GM18517 (cell line): ENCODE measurements at regions not wholly inside any gene's neighbourhood (a gene's known extent, or its start where the extent isn't known, plus 50 kb on each side); places are given as distances from the start of the nearest gene placed in this dataset.
"Not testable (repeated sequence)": the region's sequence is repeated elsewhere in the genome, so short reads cannot be mapped to it uniquely, and the experiment has no call there.

ENCODE experiments used
- ATAC-seq: cut with Tn5 transposase; IDR thresholded peaks from one replicate; pipeline ENCODE4 v1.9.1; 2021; ENCODE audit warnings: mild to moderate bottlenecking, moderate library complexity; ENCODE audit not compliant: unreplicated experiment

DNA sequence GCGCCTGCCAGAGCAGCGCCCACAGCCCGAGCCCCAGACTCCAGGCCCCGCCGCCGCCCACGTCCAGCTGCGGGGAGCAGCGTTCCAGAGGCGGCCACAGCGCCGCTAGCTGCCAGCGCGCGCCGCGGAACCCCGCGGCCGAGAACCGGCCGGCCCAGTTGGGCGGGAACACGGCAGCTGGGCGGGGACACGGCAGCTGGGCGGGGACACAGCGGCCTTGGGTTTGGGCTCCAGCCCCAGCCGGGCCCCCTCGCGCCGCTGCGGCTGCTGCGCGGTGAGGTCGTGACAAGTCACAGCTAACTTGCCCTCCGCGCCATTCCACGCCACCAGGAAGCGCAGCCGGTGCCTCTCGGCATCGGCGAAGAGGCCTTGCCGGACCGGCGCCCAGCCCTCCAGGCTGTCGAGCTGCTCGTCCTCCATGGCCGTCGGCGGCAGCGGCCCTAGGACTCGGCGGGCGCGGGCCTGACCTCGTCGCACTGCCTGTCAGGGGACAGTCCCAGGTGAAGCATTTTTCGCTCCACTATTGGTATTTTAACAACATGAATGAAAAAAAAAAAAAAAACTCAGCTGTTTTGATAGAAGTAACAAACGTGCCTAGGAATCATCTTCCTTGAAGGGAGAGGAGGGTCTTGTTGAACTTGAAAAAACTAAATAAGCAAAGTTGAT is 56.6 kb upstream of the GOLGA8N start:
- peak; percentile 61 for ATAC-seq

DNA sequence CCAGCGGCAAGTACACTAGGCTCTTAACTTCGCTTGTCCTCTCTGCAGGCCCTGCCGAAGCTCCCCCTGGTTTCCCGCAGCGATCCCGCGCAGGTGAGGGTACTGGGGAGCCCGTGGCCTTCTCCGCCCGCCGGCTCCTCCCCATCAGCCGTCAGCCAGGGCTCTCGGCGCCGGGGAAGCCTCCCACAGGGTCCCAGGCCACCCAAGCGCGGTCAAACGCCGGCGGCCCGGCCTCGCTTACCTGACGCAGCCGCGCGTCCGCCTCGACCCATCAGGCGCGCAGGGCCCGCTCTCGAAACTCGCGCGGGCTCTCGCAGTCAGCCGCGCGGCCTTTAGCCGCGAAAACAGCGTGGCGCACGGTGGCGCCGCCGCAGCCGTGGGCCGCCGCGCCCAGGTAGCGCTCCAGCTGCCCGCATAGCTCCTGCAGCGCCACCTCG is 57.2 kb upstream of the GOLGA8N start:
- peak; percentile 35 for ATAC-seq

DNA sequence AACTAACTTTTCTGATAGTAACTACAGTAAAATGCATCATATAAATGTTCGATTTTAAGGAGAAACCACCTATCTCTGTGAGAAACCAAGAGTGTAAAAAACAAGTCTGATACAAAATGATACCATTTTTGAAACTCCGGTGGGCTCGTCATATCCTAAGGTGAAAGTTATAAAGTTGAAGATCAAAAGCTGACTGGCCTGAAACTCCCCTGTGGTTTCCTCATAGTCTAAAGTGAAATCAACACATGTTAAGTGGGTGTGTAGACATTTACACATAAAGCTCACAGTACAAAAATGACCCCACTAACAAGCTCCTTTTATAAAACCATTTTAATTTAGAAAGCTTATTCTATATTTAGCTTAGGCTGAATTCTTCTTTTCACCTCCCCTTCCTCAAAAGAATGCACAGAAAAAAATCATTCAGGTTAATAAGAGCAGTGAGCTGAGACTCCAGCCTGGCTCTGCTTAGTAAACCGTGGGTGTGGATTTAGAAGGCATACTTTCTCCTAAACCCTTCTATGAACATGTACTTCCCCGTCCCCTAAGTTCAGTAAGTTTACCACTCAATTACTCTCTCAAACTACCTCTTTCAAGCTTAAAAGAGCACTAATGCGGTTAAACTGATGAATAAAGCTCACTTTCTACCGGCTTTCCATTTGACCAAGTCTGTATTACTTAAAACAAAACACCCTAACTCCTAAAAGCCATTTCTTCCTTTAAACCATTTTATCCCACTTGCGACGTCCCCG is 57.9 kb upstream of the GOLGA8N start:
- ATAC-seq: peak; percentile 46

DNA sequence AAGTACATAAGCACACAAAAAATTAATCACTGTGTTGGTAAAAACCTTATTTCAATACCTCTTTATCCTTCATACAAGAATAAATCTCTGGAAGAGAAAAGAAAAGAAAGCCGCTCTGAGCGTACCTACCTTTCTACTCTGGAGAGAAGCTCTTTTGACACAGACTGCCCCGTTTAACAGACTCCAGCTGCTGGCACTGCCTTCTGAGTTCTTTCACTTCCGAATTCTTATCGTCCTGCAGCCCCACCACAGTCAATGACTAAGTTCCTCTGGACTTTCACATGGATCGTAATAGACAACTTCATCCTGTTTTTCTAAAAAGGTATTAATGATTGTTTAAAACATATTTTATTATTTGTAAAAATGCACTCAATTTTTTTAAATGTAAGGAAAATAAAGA is 67.5 kb upstream of the GOLGA8O start:
- not testable (repeated sequence) for ATAC-seq

DNA sequence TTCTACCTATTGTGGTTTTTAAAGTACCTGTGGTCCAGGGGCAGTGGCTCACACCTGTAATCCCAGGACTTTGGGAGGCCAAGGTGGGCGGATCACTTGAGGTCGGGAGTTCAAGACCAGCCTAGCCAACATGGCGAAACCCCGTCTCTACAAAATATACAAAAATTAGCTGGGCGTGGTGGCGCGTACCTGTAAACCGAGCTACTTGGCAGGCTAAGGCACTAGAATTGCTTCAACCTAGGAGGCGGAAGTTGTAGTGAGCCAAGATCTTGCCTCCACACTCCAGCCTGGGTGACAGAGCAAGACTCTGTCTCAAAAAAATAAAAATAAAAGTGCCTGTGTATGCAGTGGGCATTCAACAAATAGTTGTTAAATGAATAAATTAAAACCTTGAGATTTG is 67.0 kb upstream of the GOLGA8O start:
- not testable (repeated sequence) for ATAC-seq

DNA sequence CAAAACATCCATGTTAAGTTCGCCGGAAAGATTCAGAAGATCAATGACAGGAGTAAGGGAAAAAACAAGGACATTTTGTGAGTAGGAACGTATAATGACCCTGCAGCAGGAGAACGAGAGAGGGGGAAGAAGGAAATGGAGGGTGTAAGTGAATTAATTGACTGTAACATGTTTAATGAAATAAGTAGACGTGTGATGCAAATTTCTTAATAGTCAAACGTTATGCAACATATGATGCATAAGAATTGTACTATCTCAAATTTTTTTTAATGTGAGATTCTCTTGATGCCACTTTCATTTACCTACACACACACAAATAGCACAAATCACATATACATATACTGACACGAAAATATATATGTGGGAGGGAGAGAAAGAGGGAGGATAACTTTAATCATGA is 63.5 kb upstream of the GOLGA8O start:
- ATAC-seq: not testable (repeated sequence)

DNA sequence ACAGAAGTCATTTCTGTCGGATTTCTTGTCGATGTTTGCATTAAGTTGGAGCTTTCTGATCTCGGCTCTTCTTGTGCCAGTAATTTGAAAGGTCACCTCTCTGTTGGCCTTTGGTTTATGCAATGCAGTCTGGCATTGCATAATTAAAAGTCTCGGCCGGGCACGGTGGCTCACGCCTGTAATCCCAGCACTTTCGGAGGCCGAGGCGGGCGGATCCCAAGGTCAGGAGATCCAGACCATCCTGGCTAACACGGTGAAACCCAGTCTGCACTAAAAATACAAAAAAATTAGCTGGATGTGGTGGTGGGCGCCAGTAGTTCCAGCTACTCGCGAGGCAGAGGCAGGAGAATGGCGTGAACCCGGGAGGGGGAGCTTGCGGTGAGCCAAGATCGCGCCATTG is 62.6 kb upstream of the GOLGA8O start:
- ATAC-seq: not testable (repeated sequence)

DNA sequence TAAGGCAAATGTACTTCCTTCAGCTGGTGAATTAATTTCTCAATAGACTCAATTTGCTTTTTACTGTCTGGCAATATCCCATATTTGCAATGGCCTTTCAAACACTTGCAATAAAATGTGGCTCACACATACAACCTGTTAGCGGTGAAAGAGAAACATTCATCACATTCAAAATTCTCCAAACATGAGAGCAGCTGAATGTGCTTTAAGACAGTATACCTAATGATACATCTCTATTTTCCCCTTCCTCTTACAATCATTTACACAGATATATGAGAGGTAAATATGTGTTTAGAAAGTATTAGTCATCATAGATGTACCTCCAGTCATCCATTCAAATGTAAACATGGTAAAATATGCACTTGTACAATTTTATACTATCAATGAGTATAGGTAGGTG is 61.5 kb upstream of the GOLGA8O start:
- not testable (repeated sequence) for ATAC-seq

DNA sequence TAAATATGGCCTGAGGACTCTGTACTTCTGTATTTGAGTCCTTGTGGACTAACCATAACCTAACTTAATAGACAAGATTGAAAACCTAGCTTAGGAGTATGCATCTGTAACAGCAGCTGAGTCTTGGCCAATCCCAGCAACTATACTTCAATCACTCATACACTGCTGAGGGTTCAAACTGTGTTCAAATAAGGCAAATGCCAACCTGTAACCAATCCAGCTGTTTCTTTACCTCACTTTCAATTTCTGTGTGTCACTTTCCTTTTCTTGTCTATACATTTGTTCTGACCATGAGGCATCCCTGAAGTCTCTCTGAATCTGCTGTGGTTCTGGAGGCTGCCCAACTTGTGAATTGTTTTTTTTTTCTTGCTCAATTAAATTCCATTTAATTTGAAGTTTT is 57.9 kb upstream of the GOLGA8O start:
- ATAC-seq: not testable (repeated sequence)

DNA sequence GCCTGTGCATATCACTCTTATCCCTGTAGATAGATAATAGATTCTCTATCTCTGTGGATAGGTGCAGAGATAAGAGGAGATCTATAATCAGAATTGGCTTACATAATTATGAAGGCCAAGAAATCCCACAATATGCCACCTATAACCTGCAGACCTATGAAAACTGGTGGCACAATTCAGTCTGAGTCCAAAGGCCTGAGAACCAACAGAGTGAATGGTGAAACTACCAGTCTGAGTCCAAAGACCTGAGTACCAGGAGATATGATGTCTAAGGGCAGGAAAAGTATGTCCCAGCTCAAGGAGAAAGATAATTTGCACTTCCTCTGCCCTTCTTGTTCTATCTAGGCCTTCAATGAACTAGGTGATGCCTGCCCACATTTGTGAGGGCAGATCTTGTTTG is 54.6 kb upstream of the GOLGA8O start:
- ATAC-seq: not testable (repeated sequence)

DNA sequence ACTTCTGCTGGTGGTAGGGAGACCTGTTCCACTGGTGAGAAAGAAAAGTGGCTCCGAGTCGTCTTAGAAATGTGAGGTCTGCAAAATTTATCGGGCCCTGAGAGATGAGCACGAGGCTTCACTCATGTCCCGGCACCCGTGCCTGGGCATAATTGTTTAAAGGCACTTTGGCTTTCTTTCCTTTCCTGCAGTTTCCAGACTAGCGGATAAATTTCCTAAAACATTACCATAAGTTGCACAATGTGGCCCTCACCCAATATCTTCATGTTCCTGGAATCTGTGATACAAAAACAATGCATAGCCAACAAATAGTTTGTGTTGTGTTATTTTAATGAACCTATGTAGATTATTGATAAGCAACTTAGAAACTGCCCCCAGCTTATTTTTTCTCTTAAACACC is 52.6 kb upstream of the GOLGA8O start:
- ATAC-seq: not testable (repeated sequence)

DNA sequence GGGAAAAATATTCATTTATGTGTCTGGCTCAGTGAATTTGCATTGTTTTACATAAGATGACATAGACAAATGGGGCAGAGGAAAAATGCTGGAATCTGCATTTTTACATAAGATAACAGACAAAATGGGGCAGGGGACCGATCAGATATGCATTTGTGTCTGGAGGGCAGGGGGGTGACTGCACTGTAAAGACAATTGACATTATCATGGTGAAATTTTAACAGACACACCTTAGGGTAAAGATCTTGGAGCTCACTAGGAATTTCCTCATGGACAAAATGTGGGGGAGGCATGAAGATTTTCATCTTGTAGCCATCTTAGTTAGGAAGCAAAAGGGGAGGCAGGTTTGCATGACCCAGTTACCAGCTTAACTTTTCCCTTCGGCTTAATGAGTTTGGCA is 51.4 kb upstream of the GOLGA8O start:
- not testable (repeated sequence) for ATAC-seq

DNA sequence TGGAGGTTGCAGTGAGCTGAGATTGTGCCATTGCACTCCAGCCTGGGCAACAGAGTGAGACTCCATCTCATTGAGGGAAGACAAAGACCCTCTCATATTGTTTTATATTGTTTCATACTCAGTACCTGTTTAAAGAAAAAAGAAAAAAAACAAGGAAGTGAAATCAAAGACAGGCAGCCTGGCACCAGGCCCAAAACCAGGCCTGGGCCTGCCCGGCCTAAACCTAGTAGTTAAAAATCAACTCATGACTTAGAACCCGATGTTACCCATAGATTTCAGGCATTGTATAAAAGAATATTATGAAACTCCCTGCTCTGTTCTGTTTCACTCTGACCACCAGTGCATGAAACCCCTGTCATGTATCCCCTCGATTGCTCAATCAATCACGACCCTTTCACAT is 50.2 kb upstream of the GOLGA8O start:
- ATAC-seq: not testable (repeated sequence)
